GM13976 (cell line): ENCODE measurements at regions not wholly inside any gene's neighbourhood (a gene's known extent, or its start where the extent isn't known, plus 50 kb on each side); places are given as distances from the start of the nearest gene placed in this dataset.

Source experiments
- DNase-seq: peaks from one replicate; pipeline ENCODE4 v3.0.0; 2012; ENCODE audit warnings: low spot score
- CTCF ChIP-seq: IDR thresholded peaks from 2 replicates; pipeline ENCODE4 v1.5.1; 2012; ENCODE audit warnings: borderline replicate concordance, mild to moderate bottlenecking; ENCODE audit not compliant: insufficient read depth; ENCODE audit errors: extremely low read depth, missing control alignments, control extremely low read depth
- in situ Hi-C: fragments of 300-500 bp; cut with MboI; formaldehyde crosslinking; loops from one replicate; pipeline ENCODE4 v1.12.0; 2022; ENCODE audit warnings: low sequenced_read_pairs, mixed read lengths, inconsistent platforms; ENCODE audit not compliant: unreplicated experiment

DNA sequence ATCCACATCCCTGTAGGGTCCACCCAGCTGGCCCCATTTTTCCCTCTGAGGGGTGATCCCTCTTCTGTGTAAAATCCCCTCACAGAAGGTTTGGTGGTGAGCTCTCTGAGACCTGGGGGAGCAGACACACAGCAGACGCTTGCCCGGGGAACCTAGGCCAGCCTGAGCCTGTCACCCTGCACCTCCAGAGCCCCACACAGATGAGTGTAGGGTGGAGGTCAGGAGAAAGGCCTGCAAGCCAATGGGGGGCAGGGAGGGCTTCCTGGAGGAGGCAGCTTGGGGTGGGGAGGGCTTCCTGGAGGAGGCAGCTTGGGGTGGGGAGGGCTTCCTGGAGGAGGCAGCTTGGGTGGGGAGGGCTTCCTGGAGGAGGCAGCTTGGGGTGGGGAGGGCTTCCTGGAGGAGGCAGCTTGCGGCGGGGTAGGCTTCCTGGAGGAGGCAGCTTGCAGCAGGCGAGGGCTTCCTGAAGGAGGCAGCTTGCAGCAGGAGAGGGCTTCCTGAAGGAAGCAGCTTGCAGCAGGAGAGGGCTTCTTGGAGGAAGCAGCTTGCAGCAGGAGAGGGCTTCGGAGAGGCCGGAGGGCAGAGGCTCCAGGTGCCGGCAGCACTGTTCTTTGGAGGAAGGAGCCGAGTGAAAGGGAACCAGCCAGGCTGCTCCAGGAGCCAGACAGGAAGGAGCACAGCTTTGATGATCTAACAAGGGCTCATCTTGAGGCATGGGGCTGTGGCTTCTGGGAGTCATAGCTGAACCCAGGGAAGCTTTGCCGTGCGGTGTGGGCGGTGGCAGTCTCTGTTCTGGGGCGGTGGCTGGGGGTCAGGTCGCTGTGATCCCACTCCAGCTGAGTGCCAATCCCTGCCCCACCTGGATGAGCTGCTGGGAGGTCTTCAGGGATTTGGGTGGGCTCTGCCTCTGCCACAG, 83.7 kb upstream of the ZNF469 start:
- no peak for TF ChIP-seq CTCF
- no peak for DNase-seq
- in situ Hi-C loops, result no loop called here

GRCh38 chr16:88299751-88300462, 82.9 kb upstream of the ZNF469 start:
- no peak for DNase-seq
- in situ Hi-C loops, result no loop called here
- no peak for TF ChIP-seq CTCF

DNA sequence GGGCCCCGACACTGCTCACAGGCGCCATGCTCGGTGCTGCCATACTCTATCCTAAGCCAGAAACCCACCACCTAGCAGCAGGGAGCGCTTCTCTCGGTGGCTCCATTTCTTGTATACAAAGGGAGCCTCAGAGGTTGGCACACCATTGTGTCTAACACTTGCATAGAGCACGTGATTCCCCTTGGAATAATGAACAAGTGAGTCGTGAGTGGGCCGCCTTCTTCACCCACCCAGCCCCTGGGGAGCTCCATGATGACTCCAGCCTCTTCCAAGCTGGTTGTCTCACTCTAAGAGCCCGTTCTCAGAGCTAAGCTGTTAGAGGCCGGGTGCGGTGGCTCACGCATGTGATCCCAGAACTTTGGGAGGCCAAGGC, 82.3 kb upstream of the ZNF469 start:
- no peak for DNase-seq
- in situ Hi-C loops, result no loop called here
- TF ChIP-seq CTCF, result no peak

GRCh38 chr16:88301431-88301830, 81.3 kb upstream of the ZNF469 start:
- in situ Hi-C loops, result no loop called here
- no peak for DNase-seq

GRCh38 chr16:88301886-88302285, 80.9 kb upstream of the ZNF469 start:
- TF ChIP-seq CTCF, result no peak
- in situ Hi-C loops, result no loop called here
- no peak for DNase-seq

More at GRCh38 chr16:88301431-88301830, 81.3 kb upstream of the ZNF469 start:
- TF ChIP-seq CTCF, result no peak

DNA sequence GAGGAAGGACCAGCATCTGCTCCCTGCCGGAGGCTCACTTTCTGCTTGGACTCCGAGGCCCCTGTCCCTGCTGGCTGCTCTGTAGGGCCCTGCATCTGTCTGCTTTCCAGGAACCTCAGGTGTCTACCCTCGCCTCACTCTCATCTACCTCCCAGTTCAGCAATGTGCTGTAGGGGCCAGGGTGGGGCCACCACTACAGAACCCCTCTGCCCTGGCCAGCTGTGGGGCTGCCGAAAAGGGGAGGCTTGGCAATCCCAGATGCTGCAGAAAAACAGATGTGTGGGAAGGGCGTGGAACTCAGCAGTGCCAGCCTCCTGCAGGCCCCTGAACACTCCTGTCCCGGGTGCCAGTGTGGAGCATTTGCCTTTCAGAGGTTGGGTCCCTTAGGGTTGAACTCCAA, 80.1 kb upstream of the ZNF469 start:
- TF ChIP-seq CTCF, result no peak
- DNase-seq, result no peak

More for the DNA sequence above, 80.1 kb upstream of the ZNF469 start:
- in situ Hi-C loops, result no loop called here
